ENCODE measurements at regions not wholly inside any gene's neighbourhood (a gene's known extent, or its start where the extent isn't known, plus 50 kb on each side); places are given as distances from the start of the nearest gene placed in this dataset.
"Not testable (repeated sequence)": the region's sequence is repeated elsewhere in the genome, so short reads cannot be mapped to it uniquely, and the experiment has no call there.

- no peak for DNase-seq (ENCODE audit: low read depth)
These were observed 168.6 kb downstream of the TMEM121 start for GRCh38 chr14:105694961-105695360.

GRCh38 chr14:105696388-105696787 lies 170.0 kb downstream of the TMEM121 start:
- not testable (repeated sequence) for DNase-seq (ENCODE audit: low read depth)

GRCh38 chr14:105697414-105697813 lies 171.0 kb downstream of the TMEM121 start:
- not testable (repeated sequence) for DNase-seq (ENCODE audit: low read depth)

GRCh38 chr14:105697955-105698354 lies 171.6 kb downstream of the TMEM121 start:
- not testable (repeated sequence) for DNase-seq (ENCODE audit: low read depth)

GRCh38 chr14:105698940-105699556 lies 172.7 kb downstream of the TMEM121 start:
- not testable (repeated sequence) for DNase-seq (ENCODE audit: low read depth)

GRCh38 chr14:105699706-105700105 lies 173.3 kb downstream of the TMEM121 start:
- DNase-seq (ENCODE audit: low read depth) = not testable (repeated sequence)

- not testable (repeated sequence) for DNase-seq (ENCODE audit: low read depth)
These were observed 173.8 kb downstream of the TMEM121 start for GRCh38 chr14:105700146-105700545.

GRCh38 chr14:105700622-105701288 lies 174.4 kb downstream of the TMEM121 start:
- DNase-seq (ENCODE audit: low read depth) = no peak

GRCh38 chr14:105701456-105702274 lies 175.3 kb downstream of the TMEM121 start:
- no peak for DNase-seq (ENCODE audit: low read depth)

GRCh38 chr14:105702275-105702817 lies 176.0 kb downstream of the TMEM121 start:
- DNase-seq (ENCODE audit: low read depth) = no peak

GRCh38 chr14:105703044-105703665 lies 176.8 kb downstream of the TMEM121 start:
- not testable (repeated sequence) for DNase-seq (ENCODE audit: low read depth)

- DNase-seq (ENCODE audit: low read depth) = not testable (repeated sequence)
These were observed 177.7 kb downstream of the TMEM121 start for GRCh38 chr14:105704091-105704490.

GRCh38 chr14:105704492-105704891 lies 178.1 kb downstream of the TMEM121 start:
- not testable (repeated sequence) for DNase-seq (ENCODE audit: low read depth)

- not testable (repeated sequence) for DNase-seq (ENCODE audit: low read depth)
These were observed 179.1 kb downstream of the TMEM121 start for GRCh38 chr14:105705512-105705861.

- not testable (repeated sequence) for DNase-seq (ENCODE audit: low read depth)
These were observed 179.7 kb downstream of the TMEM121 start for GRCh38 chr14:105705862-105706700.

GRCh38 chr14:105706701-105707019 lies 180.3 kb downstream of the TMEM121 start:
- DNase-seq (ENCODE audit: low read depth) = not testable (repeated sequence)

- DNase-seq (ENCODE audit: low read depth) = not testable (repeated sequence)
These were observed 180.7 kb downstream of the TMEM121 start for GRCh38 chr14:105707099-105707498.

GRCh38 chr14:105707723-105708151 lies 181.4 kb downstream of the TMEM121 start:
- DNase-seq (ENCODE audit: low read depth) = not testable (repeated sequence)

- not testable (repeated sequence) for DNase-seq (ENCODE audit: low read depth)
These were observed 182.1 kb downstream of the TMEM121 start for GRCh38 chr14:105708251-105709134.
